GM21737 (cell line): ENCODE measurements at regions not wholly inside any gene's neighbourhood (a gene's known extent, or its start where the extent isn't known, plus 50 kb on each side); places are given as distances from the start of the nearest gene placed in this dataset.
"Not testable (repeated sequence)": the region's sequence is repeated elsewhere in the genome, so short reads cannot be mapped to it uniquely, and the experiment has no call there.

Source experiments
- ATAC-seq: cut with Tn5 transposase; IDR thresholded peaks from one replicate; pipeline ENCODE4 v1.9.1; 2021; ENCODE audit warnings: mild to moderate bottlenecking, moderate library complexity; ENCODE audit not compliant: unreplicated experiment

DNA sequence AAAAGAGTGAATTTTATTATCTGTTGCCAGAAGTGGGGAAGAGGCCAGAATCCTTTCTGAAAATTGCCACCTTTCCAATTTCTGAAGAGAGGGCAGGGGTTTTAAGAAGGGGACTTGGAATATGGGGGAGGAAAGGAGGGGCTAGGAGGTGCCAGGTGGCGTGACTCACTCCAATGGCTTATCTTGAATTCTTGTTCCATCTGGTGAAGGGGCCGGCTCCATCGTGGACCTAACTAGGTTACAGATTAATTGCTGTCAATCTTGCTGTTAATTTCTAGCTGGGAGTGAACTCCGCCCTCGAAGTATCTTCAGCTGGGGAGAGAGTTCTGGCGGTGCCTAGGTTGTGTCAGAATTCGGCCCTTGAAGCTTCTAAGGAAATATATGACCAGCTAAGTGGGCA is 138.7 kb downstream of the YTHDC2 start:
- ATAC-seq: no peak

DNA sequence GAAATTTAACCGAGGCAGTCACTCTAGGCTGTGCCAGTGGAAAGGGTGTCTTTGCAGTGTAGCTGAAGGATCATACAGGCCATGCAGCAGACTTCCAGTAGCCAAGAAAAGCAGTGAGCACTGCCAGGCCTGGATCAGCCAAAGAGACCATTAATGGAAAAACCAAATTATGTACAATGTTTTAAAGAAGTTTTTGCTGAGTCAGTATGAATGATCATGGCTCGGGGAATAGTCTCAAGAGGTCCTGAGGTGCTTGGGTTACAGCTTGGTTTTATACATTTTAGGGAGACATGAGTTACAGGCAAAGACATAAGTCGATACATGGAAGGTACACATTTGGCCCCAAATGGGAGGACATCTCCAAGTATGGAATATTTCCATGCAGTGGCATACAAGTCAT is 141.3 kb downstream of the YTHDC2 start:
- no peak for ATAC-seq

DNA sequence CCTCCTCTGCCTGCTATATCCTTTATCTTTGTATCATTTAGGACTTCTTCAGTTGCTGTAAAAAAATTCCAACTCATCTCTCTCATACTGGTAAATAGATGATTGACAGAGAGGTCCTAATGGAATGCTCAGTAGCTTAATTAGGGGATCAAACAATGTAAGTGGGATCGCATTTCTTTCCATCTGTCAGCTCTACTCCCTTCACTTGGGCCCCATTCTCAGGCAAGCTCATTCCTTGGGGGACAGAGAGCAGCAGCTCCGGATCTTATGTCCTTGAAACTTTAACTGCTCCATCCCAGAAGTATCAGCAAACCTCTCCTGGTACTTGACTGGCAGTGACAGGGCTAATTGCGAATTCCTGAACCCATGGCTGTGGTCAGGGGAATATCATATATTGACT is 146.7 kb downstream of the YTHDC2 start:
- no peak for ATAC-seq

DNA sequence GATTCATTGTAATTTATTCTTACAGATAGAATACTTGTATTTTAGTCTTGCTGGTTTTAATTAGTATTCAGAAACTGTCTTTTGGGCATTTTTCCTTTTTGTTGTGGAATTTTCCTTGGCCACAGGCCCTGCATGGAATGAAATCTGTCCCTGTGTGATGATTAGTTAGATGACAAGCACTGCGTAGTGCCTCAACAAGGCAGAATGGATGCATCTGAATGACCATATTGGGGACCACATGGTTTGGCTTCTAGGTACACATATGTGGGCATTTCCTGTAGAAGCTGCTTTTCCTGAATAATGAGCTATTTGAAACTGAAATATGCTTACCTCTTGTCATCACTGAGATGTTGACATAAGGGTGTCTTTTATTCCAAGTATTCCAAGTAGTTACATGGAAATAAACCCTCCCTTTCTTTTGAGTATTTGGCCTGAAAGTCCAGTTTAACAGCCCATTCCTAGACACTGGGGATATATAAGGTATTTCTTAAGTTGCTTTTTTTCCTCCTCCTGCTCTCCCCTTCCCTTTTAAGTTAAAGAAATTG is 147.3 kb downstream of the YTHDC2 start:
- ATAC-seq: no peak

DNA sequence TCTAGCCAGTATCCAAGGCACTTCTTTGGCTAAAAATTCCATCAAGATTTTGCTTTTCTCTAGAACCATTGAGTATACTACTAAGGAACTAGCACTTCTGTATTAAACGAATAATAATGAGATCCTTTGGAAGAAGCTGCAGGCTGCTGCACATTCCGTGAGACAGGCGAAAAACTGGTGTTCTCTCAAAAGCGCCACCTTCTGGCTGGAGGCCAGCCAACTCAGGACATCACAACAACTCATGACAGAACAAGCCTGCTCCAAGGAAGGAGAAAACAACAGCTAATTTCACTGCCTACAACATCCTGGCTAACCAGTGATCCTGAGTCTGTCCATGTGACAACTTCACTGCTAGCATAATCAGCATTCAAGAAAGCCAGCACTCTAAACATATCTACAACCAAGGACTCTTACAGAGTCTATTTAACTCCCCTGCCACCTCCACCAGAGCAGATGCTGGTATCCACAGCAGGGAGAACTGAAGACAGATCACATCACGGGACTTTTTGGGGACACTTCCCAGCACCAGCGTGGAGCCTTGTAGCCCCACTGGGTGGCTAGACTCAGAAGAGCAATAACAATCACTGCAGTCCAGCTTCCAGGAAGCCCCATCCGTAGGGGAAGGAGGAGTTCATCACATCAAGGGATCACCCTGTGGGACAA is 150.5 kb downstream of the YTHDC2 start:
- peak; percentile 59 for ATAC-seq

DNA sequence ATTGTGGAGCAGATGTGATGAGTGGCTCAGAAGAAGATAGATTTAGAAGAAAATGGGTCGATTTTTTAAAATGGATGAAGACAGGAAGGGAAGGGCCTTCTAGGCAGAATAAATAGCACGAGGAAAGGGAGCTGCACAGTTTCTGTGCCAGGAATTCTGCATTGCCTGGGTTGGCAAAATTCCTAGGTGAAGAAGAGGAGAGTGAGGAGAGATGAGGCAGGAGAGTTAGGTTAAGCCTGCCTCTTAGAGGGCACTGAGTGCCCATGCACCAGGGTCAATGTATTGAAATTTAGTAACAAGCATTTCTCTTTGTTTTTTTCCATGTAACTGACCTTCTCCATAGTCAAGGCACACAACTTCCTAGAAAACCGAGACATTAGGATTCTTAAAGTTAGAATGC is 159.5 kb downstream of the YTHDC2 start:
- no peak for ATAC-seq

DNA sequence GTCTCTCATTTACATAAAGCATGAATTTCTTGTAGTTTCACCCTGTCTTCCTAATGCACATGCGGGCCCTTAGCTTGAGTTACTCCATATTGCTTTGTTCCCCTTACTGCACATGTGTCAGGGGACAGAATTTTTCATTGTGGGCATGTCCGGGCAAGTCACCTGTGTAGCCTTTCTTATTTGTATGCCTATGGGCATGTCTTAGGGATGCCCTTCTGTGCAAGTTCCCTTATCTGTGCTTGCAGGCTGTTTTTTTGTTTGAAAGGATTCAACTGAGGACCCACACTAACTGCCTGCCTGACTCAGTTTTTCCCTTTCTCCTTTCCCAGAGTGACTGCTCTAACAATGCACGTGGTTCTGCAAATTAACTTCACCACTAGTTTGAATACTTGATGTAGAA is 161.7 kb downstream of the YTHDC2 start:
- no peak for ATAC-seq

DNA sequence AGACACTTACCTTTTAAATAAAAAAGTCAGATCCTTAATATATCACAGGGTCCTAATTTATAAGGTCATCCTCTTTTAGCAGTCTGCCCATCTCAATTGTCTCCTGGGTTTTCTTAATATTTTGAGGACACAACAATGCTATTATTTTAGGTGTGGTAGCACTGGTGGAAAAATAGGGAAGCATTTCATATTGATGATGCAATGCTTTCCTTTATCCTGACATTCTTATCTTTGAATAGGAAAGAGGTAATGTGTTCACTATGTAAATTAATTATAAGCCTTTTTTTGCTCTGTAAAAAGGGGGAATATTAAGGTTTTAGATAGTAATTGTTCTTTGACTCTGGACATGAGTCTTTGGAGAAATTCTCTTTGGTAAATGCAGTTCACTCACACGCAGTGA is 164.7 kb downstream of the YTHDC2 start:
- no peak for ATAC-seq

DNA sequence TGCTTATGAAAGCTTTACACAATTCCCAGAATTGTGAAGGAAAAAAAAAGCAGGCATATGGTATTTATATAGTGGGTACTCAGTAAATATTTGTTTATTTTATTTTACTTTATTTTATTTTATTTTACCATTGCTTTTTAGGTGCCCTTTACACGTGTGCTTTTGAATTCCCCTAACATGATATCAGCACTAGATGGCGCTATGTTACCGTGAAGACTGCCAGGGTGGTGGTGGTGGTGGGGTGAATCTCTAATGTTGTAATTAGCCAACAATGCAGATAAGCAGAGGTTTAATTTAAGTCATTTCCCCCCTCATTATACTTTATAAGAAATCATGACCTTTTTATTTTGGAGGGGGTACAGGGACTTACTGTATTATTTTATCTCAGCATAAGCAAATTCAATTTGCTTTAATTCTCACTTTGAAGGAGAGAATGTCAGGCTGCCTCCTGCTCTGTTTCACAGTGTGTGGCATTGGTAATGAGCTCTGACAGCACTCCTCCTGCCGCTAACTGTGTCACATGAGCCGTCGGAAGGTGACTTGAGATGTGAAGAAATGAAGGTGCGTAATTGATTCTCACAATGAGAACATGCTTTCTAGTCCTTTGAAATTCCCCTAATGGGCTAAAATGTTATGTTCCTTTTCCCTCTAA is 165.6 kb downstream of the YTHDC2 start:
- no peak for ATAC-seq

DNA sequence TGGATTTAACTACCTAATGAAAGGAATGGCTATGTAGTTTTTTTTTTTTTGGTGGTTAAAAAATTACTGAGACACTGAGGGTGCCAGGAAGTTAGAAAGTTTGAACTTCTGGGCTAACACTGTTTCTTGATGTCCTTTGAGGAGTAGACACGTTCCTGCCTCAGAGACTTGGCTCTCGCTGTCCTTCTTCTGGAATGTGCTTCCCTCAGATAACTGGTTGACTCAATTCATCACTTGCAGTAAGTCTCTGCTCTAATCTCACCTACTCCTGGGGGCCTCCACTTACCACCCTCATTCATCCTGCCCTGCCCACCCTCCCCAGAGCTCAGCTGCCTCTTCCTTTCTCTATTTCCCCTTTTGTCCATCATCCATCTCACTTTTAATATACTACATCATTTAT is 167.0 kb downstream of the YTHDC2 start:
- ATAC-seq: no peak

DNA sequence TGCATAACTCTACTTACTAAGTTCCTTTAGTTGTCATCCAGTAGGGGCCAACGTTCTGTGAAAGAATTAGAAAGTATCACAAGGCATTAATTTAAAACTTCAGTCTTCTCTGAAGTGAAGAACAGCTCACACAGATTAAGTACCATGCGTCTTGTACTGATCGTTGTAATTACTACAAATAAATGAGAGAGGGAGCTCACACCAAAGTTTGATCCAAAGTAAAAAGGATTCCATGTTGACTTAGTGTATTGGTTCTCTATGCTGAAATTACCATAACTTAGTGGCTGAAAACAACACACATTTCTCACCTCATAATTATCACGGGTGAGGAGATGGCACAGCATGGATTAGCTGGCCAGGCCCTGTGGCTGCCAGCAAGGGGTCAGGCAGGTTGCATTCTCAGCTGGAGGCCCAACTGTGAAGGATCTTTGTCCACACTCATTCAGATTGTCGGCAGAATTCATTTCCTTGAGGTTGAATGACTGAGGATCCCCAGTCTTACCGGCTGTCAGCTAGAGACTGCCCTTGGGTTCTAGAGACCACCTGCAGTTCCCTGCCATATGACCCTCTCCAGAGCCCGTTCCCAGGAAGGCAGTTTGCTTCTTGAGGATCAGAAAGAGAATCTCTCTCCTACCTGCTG is 169.1 kb downstream of the YTHDC2 start:
- ATAC-seq: no peak

DNA sequence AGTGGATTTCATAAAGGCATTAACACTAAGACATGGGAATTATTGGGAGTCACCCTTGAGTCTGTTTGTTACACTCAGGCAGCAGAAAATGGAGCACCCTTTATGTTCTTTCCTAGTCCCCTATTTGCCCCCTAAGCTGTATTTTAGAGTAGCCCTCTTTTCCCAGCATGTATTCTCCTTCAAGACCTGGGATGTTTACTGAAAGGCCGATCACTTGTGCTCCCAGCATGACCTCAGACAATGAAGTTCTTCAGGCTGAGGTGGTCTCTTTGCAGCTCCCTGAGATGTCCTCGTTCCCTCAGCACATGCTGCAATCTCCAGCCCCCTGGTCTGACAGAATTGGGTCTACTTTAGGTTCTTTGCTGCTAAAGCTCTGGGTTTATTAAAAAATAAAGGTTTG is 169.7 kb downstream of the YTHDC2 start:
- ATAC-seq: no peak

DNA sequence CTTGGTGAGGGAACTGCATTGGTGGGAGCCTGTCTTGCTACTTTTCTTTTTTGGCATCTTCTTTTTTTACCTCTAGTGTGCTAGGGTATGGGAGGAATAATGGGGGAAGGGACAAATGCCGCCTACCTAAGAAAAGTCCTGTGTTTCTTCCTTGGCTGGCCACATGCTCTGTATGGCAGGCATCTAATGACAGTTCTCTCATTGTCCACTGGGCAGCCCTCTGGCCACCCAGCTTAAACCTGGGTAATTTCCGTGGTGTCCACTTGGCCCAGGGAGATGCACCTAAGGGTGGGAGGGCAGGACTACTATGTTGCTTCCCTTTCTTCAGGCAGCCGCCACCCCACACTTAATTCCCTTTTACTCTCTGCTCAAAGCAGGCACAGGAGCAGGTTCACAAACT is 173.1 kb downstream of the YTHDC2 start:
- no peak for ATAC-seq

DNA sequence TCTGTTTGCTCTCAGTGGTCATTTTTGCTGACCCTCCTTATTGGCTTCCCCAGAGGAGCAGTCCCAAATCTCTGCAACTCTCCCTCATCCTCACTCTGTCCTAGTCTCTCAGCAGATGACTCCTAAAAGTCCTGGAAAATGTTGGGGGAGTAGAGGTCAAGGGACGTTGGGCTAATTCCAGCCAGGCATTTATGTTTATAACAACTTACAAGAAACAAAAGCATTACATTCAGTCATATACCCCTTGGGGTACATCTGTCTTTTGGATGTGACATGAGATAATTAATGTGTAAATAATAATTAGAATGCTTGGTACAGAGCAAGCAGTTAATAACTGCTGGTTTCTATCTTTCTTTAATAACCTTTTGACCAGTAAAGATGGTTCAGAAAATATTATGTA is 176.2 kb downstream of the YTHDC2 start:
- no peak for ATAC-seq

DNA sequence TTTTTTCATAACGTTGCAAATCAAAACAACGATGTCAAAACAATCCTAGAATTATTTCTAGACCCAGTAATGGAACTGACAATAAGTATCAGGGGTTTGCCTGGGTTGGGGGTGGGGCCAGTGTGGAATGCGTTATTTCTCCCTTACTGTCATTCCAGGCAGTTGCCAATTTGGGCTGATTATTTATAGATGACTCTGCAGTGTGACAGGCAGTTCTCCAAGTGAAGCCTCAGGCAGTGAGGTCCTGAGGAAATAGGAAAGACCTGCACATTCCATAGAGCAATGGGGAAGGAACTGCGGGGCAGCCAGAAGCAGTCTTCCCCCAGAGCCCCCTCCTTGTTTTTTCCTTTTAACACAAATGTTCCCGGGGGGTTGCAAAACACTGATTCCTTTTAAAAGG is 179.0 kb downstream of the YTHDC2 start:
- ATAC-seq: no peak

DNA sequence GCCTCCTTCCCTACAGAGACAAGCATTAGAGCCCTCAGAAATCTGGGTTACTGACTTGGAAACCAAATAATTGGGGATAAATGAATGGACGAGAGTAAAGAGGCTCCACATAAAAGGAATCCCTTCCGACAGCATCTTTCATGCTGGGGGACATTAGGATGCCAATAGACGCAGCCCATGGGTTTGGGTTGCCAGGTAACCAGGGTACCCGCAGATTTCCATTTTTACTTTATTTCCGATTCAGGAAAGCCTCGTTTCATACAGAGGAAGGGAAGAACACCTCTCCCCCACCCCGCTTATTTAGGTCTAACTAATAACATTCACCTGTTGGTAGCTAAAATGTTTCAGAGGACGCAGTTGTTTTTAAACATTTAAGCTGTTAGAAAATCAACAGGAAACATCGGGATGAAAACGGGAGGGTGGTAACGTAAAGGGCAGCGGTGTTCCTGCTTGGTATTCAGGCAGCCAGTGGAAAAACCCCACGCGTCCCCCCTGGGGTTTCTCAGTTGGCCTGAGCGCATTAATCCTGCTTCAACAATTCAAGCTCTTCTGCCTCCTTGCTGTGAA is 179.5 kb downstream of the YTHDC2 start:
- ATAC-seq: no peak

DNA sequence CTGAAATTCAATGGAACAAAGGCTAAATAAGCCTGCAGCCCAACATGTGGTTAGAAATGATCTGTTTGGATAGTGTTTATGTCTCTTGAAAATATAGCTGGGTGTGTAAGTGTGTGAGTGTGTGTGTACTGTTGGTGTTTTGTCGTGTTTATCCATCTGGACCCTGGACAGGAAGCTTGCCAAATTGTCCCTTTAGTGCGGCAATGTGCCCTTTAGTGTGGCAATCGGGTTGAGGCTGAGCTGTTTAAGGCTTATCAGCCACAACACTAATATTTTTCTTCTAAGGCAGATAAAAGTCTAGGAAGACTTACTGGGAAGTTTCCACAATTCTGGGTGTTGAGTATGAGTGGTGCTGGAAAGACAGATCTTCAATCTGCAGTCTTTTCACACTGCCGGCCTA is 180.2 kb downstream of the YTHDC2 start:
- ATAC-seq: no peak

DNA sequence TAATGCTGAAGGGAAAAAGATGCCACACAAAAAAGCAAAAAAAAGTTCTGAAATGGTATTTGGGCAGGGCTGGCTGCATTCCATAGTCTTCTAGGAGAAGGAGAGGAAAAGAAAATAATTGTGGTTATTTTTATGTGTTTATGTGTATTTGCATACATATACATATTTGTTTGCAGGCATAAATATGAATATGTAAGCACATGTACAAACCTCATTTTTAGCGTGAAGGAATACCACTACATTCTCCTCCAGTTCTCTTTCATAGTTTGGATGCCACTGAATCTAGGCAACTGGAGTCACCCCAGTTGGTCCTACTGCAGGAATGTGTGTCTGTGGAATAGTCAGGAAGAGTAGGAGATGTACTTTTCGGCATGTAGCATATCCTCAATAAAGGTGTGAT is 181.1 kb downstream of the YTHDC2 start:
- no peak for ATAC-seq

DNA sequence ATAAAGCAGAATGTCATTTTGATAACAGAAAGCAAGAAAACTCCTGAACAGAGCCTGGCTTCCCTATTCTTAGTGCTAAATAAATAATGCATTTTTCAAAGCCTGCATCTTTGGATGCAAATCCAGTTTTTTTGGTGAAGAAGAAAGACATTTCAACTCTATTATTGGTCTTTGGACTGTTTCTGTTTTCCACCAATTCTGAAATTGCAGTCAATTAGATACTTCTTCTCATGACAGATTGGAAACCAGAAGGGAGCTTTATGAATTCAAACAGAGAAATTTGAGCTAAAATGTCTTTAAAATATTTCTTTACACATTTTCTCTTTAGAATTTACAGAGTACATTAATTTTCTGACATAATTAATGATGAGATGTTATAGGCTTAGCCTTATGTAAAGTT is 189.8 kb downstream of the YTHDC2 start:
- no peak for ATAC-seq

DNA sequence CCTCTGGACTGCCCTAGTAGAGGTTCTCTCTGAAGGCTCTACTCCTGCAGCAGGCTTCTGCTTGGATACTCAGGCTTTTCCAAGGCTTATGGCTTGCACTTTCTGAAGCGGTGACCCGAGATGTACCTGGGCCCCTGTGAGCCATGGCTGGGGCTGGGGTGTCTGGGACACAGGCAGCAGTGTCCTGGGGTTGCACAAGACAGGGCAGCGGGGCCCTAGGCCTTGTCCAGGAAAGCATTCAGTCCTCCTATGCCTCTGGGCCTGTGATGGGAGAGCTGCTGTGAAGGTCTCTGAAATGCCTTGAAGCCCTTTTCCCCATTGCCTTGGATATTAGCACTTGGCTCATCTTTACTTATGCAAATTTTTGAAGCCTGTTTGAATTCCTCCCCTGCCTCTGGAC is 192.2 kb downstream of the YTHDC2 start:
- ATAC-seq: no peak

DNA sequence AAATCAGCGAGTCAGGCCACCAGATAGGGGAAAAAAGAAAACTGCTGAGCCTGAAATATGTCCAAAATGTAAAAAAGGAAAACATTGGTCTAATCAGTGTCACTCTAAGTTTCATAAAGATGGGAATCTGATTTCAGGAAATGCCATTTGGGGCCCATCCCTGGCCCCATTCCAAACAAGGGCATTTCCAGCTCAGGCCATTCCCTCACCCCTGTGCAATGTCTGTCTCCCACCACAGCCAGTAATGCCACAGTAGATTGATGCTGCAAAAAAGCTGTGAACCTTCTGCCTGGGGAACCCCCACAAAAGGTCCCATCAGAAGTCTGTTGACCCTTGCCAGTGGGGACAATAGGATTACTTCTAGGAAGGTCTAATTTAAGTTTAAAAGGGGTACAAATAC is 199.6 kb downstream of the YTHDC2 start:
- ATAC-seq: no peak

DNA sequence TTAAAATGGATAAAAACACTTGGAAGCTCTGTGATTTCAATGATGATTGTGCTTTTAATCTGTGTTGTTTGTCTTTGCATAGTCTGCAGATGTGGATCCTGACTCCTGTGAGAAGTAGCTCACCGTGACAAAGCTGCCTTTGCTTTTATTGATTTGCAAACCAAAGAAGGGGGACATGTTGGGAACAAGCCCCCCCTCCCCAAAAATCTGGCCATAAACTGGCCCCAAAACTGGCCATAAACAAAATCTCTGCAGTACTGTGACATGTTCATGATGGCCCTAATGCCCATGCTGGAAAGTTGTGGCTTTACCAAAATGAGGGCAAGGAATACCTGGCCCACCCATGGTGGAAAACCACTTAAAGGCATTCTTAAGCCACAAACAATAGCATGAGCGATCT is 202.4 kb downstream of the YTHDC2 start:
- not testable (repeated sequence) for ATAC-seq
